ENCODE measurements at regions not wholly inside any gene's neighbourhood (a gene's known extent, or its start where the extent isn't known, plus 50 kb on each side); places are given as distances from the start of the nearest gene placed in this dataset.
A peak's percentile ranks its signal among the peaks of the same experiment; 100 is the strongest.

DNA sequence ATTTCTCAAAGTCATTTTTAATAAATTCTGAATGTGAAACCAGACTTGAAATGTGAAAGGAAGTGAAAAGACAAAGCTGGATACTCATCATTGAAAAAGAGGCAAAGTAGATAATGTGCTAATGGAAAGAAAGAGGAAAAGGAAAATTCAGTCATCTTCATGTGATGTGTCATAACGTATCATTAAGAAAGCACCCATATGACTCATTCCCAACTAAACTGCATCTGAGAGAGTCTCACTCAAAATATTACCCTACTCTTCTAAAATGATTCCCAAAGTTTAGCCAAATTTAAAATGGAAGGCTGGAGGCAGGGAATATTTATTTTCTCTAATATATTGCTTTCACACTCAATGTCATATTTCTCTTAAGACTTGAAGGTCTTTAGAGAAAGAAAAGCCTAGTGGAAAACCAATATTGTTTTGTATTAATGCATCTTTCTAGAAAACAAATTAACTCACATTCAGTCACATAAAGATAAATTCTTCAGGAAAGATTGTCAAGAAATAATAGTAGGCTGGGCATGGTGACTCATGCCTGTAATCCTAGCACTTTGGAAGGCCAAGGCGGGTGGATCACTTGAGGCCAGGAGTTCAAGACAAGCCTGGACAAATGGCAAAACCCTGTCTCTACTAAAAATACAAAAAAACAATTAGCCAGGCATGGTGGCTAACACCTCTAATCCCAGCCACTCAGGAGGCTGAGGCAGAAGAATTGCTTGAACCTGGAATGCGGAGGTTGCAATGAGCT lies 129.9 kb downstream of the SLC30A10 start:
- Histone ChIP-seq H3K36me3 (ENCODE audit: control insufficient read depth in 2 of 2, insufficient read depth in 2 of 2, low read length in 1 of 2) (no peaks in the 10 kb centered on the region), H3K27ac (ENCODE audit: control insufficient read depth, insufficient read depth) (no peak overlapping the region), H3K27me3 (replicated peaks in 1 of 2; ENCODE audit: control insufficient read depth in 2 of 2, insufficient read depth in 2 of 2, low read length in 1 of 2) (no peaks in the 10 kb centered on the region; a peak in 1 of 4 replicates), H3K4me1 (ENCODE audit: control insufficient read depth, insufficient read depth, low read length) (peaks cover 3% of the 10 kb centered on the region; the same call in 1 of the 2 replicates), H3K79me2 (ENCODE audit: control insufficient read depth, insufficient read depth, low read length) (no peaks in the 10 kb centered on the region), H3K4me3 (no peak overlapping the region), H3K9ac (ENCODE audit: control insufficient read depth, insufficient read depth, low read length) (no peak overlapping the region), H4K20me1 (ENCODE audit: control insufficient read depth, insufficient read depth) (no peaks in the 10 kb centered on the region), H3K9me3 (replicated peaks; ENCODE audit: control insufficient read depth, insufficient read depth, low read length) (no peaks in the 10 kb centered on the region), H3K4me2 (ENCODE audit: control insufficient read depth, insufficient read depth) (no peak overlapping the region), H2AFZ (ENCODE audit: control insufficient read depth, low read depth, low read length) (no peak overlapping the region)
- BruUV-seq (replicated peaks): no TSS peak
- in situ Hi-C loops (cut with MboI): no loop called here
- RAD21 ChIA-PET (ENCODE audit: unreplicated experiment): no interaction called here
- FAIRE-seq: no peak
- CTCF ChIA-PET: interaction anchor here (0.6 kb wide), 1 partner anchor 93 kb away, joined by 3 read pairs; no protein-coding TSS in a partner anchor
- TF ChIP-seq JUNB (IDR thresholded peaks at IDR 0.05) (peak; percentile 57), ETV6 (conservative IDR thresholded peaks at IDR 0.05 in 1 of 2, IDR thresholded peaks at IDR 0.05 in 1 of 2; ENCODE audit: borderline replicate concordance in 1 of 2, low read depth in 1 of 2) (peak in 1 of 2 experiments; percentile 50; a peak in 1 of 4 replicates)
- TF ChIP-seq, protein P1, sequence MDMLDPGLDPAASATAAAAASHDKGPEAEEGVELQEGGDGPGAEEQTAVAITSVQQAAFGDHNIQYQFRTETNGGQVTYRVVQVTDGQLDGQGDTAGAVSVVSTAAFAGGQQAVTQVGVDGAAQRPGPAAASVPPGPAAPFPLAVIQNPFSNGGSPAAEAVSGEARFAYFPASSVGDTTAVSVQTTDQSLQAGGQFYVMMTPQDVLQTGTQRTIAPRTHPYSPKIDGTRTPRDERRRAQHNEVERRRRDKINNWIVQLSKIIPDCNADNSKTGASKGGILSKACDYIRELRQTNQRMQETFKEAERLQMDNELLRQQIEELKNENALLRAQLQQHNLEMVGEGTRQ (IDR thresholded peaks at IDR 0.05; ENCODE audit: borderline replicate concordance, low read depth, low read length): no peak
- ATAC-seq: no peak
- 44% methylated on average over 3 of the region's 3 CpGs for WGBS (ENCODE audit: insufficient coverage, insufficient replicate concordance, low lambda C conversion rate, missing lambda C conversion rate)
- POLR2A ChIA-PET: no interaction called here
- no peak for DNase-seq (ENCODE audit: low read depth, low spot score)
- SMC1A ChIA-PET (ENCODE audit: uncharacterized antibody, unreplicated experiment): no interaction called here
- intact Hi-C loops (cut with micrococcal nuclease; ENCODE audit: unreplicated experiment): no loop called here

DNA sequence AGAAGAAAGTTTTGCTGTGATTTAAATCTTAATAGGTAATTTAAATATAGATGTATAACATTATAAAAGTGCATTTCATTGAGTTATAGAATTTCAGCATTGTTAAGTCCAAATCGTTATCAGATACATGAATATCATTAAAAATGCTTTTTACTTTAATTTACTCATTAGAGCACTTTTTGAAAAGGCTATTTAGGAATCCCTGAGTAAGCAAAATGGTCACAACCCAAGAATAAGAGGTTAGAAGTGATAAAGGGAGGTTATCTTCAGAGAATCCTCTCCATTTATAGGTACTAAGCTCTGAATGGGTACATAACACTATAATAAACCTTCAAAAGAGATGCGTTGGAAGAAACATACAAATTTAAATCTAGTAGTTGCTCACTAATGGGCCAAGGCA lies 130.7 kb downstream of the SLC30A10 start:
- no peaks in the 10 kb centered on the region for H3K79me2 ChIP-seq (ENCODE audit: control insufficient read depth, insufficient read depth, low read length)
- H3K4me2 ChIP-seq (ENCODE audit: control insufficient read depth, insufficient read depth): no peak overlapping the region
- RAD21 ChIA-PET (ENCODE audit: unreplicated experiment): no interaction called here
- no peaks in the 10 kb centered on the region for H4K20me1 ChIP-seq (ENCODE audit: control insufficient read depth, insufficient read depth)
- no TSS peak for BruUV-seq (replicated peaks)
- DNase-seq (ENCODE audit: low read depth, low spot score): no peak
- intact Hi-C loops (cut with micrococcal nuclease; ENCODE audit: unreplicated experiment) (no loop called here), in situ Hi-C loops (cut with MboI) (no loop called here)
- CTCF ChIA-PET: interaction anchor here (0.6 kb wide), 1 partner anchor 92 kb away, joined by 3 read pairs; no protein-coding TSS in a partner anchor
- POLR2A ChIA-PET: no interaction called here
- SMC1A ChIA-PET (ENCODE audit: uncharacterized antibody, unreplicated experiment): no interaction called here
- no peaks in the 10 kb centered on the region for H3K36me3 ChIP-seq (ENCODE audit: control insufficient read depth in 2 of 2, insufficient read depth in 2 of 2, low read length in 1 of 2)
- H3K27ac ChIP-seq (ENCODE audit: control insufficient read depth, insufficient read depth): no peak overlapping the region
- no peaks in the 10 kb centered on the region for H3K9me3 ChIP-seq (replicated peaks; ENCODE audit: control insufficient read depth, insufficient read depth, low read length)
- H3K9ac ChIP-seq (ENCODE audit: control insufficient read depth, insufficient read depth, low read length): no peak overlapping the region
- no peak for FAIRE-seq
- H3K4me1 ChIP-seq (ENCODE audit: control insufficient read depth, insufficient read depth, low read length): peaks cover 3% of the 10 kb centered on the region; the same call in 1 of the 2 replicates
- H2AFZ ChIP-seq (ENCODE audit: control insufficient read depth, low read depth, low read length): no peak overlapping the region
- no peak overlapping the region for H3K4me3 ChIP-seq
- 50% methylated on average over 2 of the region's 2 CpGs for WGBS (ENCODE audit: insufficient coverage, insufficient replicate concordance, low lambda C conversion rate, missing lambda C conversion rate)
- ATAC-seq: no peak
- H3K27me3 ChIP-seq (replicated peaks in 1 of 2; ENCODE audit: control insufficient read depth in 2 of 2, insufficient read depth in 2 of 2, low read length in 1 of 2): no peaks in the 10 kb centered on the region; a peak in 1 of 4 replicates
- TF ChIP-seq TCF7 (IDR thresholded peaks at IDR 0.05; ENCODE audit: borderline replicate concordance) (no peak), POLR2AphosphoS2 (IDR thresholded peaks at IDR 0.05; ENCODE audit: low read depth, low read length) (no peak), RFX5 (IDR thresholded peaks at IDR 0.05; ENCODE audit: low read depth, low read length) (no peak), BRCA1 (IDR thresholded peaks at IDR 0.05; ENCODE audit: low read depth, low read length) (no peak), PAX5 (IDR thresholded peaks at IDR 0.05; ENCODE audit: borderline replicate concordance, low read depth, low read length) (no peak), CHD4 (IDR thresholded peaks at IDR 0.05) (no peak), YY1 (IDR thresholded peaks at IDR 0.05; ENCODE audit: low read depth, low read length) (no peak), GABPA (IDR thresholded peaks at IDR 0.05; ENCODE audit: low read depth) (no peak), SUPT20H (IDR thresholded peaks at IDR 0.05; ENCODE audit: borderline replicate concordance, control insufficient read depth, low read depth, low read length) (no peak), SP1 (IDR thresholded peaks at IDR 0.05; ENCODE audit: low read depth, low read length) (no peak)
- TF ChIP-seq, protein P2, sequence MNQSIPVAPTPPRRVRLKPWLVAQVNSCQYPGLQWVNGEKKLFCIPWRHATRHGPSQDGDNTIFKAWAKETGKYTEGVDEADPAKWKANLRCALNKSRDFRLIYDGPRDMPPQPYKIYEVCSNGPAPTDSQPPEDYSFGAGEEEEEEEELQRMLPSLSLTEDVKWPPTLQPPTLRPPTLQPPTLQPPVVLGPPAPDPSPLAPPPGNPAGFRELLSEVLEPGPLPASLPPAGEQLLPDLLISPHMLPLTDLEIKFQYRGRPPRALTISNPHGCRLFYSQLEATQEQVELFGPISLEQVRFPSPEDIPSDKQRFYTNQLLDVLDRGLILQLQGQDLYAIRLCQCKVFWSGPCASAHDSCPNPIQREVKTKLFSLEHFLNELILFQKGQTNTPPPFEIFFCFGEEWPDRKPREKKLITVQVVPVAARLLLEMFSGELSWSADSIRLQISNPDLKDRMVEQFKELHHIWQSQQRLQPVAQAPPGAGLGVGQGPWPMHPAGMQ (IDR thresholded peaks at IDR 0.05; ENCODE audit: borderline replicate concordance): no peak
- TF ChIP-seq, protein P3, sequence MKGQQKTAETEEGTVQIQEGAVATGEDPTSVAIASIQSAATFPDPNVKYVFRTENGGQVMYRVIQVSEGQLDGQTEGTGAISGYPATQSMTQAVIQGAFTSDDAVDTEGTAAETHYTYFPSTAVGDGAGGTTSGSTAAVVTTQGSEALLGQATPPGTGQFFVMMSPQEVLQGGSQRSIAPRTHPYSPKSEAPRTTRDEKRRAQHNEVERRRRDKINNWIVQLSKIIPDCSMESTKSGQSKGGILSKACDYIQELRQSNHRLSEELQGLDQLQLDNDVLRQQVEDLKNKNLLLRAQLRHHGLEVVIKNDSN (IDR thresholded peaks at IDR 0.05; ENCODE audit: borderline replicate concordance, extremely low read length, insufficient read depth, low read depth, low read length): no peak

Data from GM12878 (cell line).